ENCODE measurements at regions not wholly inside any gene's neighbourhood (a gene's known extent, or its start where the extent isn't known, plus 50 kb on each side); places are given as distances from the start of the nearest gene placed in this dataset.

GRCh38 chr1:221373795-221374194 is 368.1 kb downstream of the DUSP10 start:
- H3K4me2 ChIP-seq (ENCODE audit: control insufficient read depth, extremely low read depth, insufficient read depth, low read depth, low read length) = no peak overlapping the region
- TF ChIP-seq EZH2 (IDR thresholded peaks at IDR 0.05; ENCODE audit: low read length) (no peak), CTCF (optimal IDR thresholded peaks at IDR 0.05 in 1 of 3, IDR thresholded peaks at IDR 0.05 in 1 of 3, conservative IDR thresholded peaks at IDR 0.05 in 1 of 3; ENCODE audit: extremely low read depth in 1 of 3, insufficient read depth in 2 of 3, low read length in 3 of 3) (no peak)
- FAIRE-seq (no peak), DNase-seq (ENCODE audit: low read depth, low spot score) (no peak)
- no peaks in the 10 kb centered on the region for H3K27me3 ChIP-seq (ENCODE audit: control insufficient read depth, extremely low read depth, insufficient read depth, low read length)
- dilution Hi-C loops (cut with MboI; ENCODE audit: extremely low pct_ligation_motif_present, low sequenced_read_pairs) = no loop called here
- H4K20me1 ChIP-seq (ENCODE audit: control insufficient read depth, extremely low read depth, insufficient read depth, low read length) = no peaks in the 10 kb centered on the region
- no peak overlapping the region for H3K9ac ChIP-seq (ENCODE audit: control insufficient read depth, extremely low read depth, insufficient read depth, low read length)
- H3K79me2 ChIP-seq (ENCODE audit: control insufficient read depth, insufficient read depth, low read length) = no peaks in the 10 kb centered on the region
- H3K9me3 ChIP-seq (ENCODE audit: control insufficient read depth, low read depth, low read length) = no peaks in the 10 kb centered on the region
- H3K9me1 ChIP-seq (ENCODE audit: control insufficient read depth, extremely low read depth, insufficient read depth, low read length) = no peaks in the 10 kb centered on the region
- H3K27ac ChIP-seq (ENCODE audit: control insufficient read depth, insufficient read depth, low read length) = no peak overlapping the region
- H3K4me1 ChIP-seq (ENCODE audit: control insufficient read depth, extremely low read depth, insufficient read depth, low read length) = no peaks in the 10 kb centered on the region
- no peaks in the 10 kb centered on the region for H3K36me3 ChIP-seq (ENCODE audit: control insufficient read depth in 2 of 2, extremely low read depth in 1 of 2, insufficient read depth in 2 of 2, low read length in 2 of 2)
- H3K4me3 ChIP-seq (ENCODE audit: control insufficient read depth in 2 of 3, extremely low read depth in 1 of 3, insufficient read depth in 2 of 3, low read depth in 1 of 3, low read length in 3 of 3) = no peak overlapping the region
- no peak overlapping the region for H2AFZ ChIP-seq (ENCODE audit: control insufficient read depth, low read length)

GRCh38 chr1:221376286-221376685 is 365.6 kb downstream of the DUSP10 start:
- H3K9ac ChIP-seq (ENCODE audit: control insufficient read depth, extremely low read depth, insufficient read depth, low read length) = no peak overlapping the region
- no peaks in the 10 kb centered on the region for H3K79me2 ChIP-seq (ENCODE audit: control insufficient read depth, insufficient read depth, low read length)
- no peak overlapping the region for H3K4me2 ChIP-seq (ENCODE audit: control insufficient read depth, extremely low read depth, insufficient read depth, low read depth, low read length)
- no peaks in the 10 kb centered on the region for H3K9me3 ChIP-seq (ENCODE audit: control insufficient read depth, low read depth, low read length)
- no peak overlapping the region for H3K27ac ChIP-seq (ENCODE audit: control insufficient read depth, insufficient read depth, low read length)
- H3K27me3 ChIP-seq (ENCODE audit: control insufficient read depth, extremely low read depth, insufficient read depth, low read length) = no peaks in the 10 kb centered on the region
- H3K9me1 ChIP-seq (ENCODE audit: control insufficient read depth, extremely low read depth, insufficient read depth, low read length) = no peaks in the 10 kb centered on the region
- no peak for DNase-seq (ENCODE audit: low read depth, low spot score)
- H3K4me3 ChIP-seq (ENCODE audit: control insufficient read depth in 2 of 3, extremely low read depth in 1 of 3, insufficient read depth in 2 of 3, low read depth in 1 of 3, low read length in 3 of 3) = no peak overlapping the region
- dilution Hi-C loops (cut with MboI; ENCODE audit: extremely low pct_ligation_motif_present, low sequenced_read_pairs) = no loop called here
- TF ChIP-seq EZH2 (IDR thresholded peaks at IDR 0.05; ENCODE audit: low read length) (no peak), CTCF (optimal IDR thresholded peaks at IDR 0.05 in 1 of 3, IDR thresholded peaks at IDR 0.05 in 1 of 3, conservative IDR thresholded peaks at IDR 0.05 in 1 of 3; ENCODE audit: extremely low read depth in 1 of 3, insufficient read depth in 2 of 3, low read length in 3 of 3) (no peak)
- FAIRE-seq = no peak
- H3K4me1 ChIP-seq (ENCODE audit: control insufficient read depth, extremely low read depth, insufficient read depth, low read length) = no peaks in the 10 kb centered on the region
- H2AFZ ChIP-seq (ENCODE audit: control insufficient read depth, low read length) = no peak overlapping the region
- no peaks in the 10 kb centered on the region for H3K36me3 ChIP-seq (ENCODE audit: control insufficient read depth in 2 of 2, extremely low read depth in 1 of 2, insufficient read depth in 2 of 2, low read length in 2 of 2)
- H4K20me1 ChIP-seq (ENCODE audit: control insufficient read depth, extremely low read depth, insufficient read depth, low read length) = no peaks in the 10 kb centered on the region
